Astrocyte (in vitro differentiated cells and primary cell): ENCODE measurements at regions not wholly inside any gene's neighbourhood (a gene's known extent, or its start where the extent isn't known, plus 50 kb on each side); places are given as distances from the start of the nearest gene placed in this dataset.

ENCODE experiments used
- DNase-seq: peaks from one replicate; pipeline ENCODE4 v3.0.0-alpha.2; 2010; ENCODE audit warnings: low read depth
- FAIRE-seq: peaks from 2 replicates; lab custom pipeline; 2011; peaks lifted over from hg19 to GRCh38; lab: Jason Lieb, UNC
- H2AFZ ChIP-seq: 2 replicates; pipeline ENCODE4 v1.6.0; 2012; ENCODE audit warnings: low read depth, low read length, inconsistent platforms
- H3K27ac ChIP-seq: 2 replicates; pipeline ENCODE4 v1.5.1; 2011; ENCODE audit warnings: low read depth, low read length, inconsistent platforms
- H3K27me3 ChIP-seq: 2 replicates; pipeline ENCODE4 v1.6.0; 2011; ENCODE audit warnings: low read length, inconsistent platforms; ENCODE audit not compliant: insufficient read depth
- H3K36me3 ChIP-seq: 2 replicates; pipeline ENCODE4 v1.5.1; 2011; ENCODE audit warnings: low read length, inconsistent platforms; ENCODE audit not compliant: insufficient read depth
- H3K4me1 ChIP-seq: 2 replicates; pipeline ENCODE4 v1.5.1; 2011; ENCODE audit warnings: low read length, inconsistent platforms; ENCODE audit not compliant: insufficient read depth
- H3K4me2 ChIP-seq: 2 replicates; pipeline ENCODE4 v1.6.0; 2012; ENCODE audit warnings: low read length, inconsistent platforms
- H3K4me3 ChIP-seq: 2 replicates; pipeline ENCODE4 v1.5.1; 2011; ENCODE audit warnings: low read depth, mild to moderate bottlenecking, low read length, inconsistent platforms; ENCODE audit not compliant: insufficient read depth
- H3K79me2 ChIP-seq: 2 replicates; pipeline ENCODE4 v1.6.0; 2012; ENCODE audit warnings: mild to moderate bottlenecking, low read length, inconsistent platforms; ENCODE audit not compliant: insufficient read depth
- H3K9ac ChIP-seq: 2 replicates; pipeline ENCODE4 v1.6.0; 2012; ENCODE audit warnings: mild to moderate bottlenecking, low read length, inconsistent platforms
- H3K9me3 ChIP-seq: 2 replicates; pipeline ENCODE4 v1.5.1; 2012; ENCODE audit warnings: low read depth, mild to moderate bottlenecking, low read length, inconsistent platforms; ENCODE audit not compliant: insufficient read depth
- H4K20me1 ChIP-seq: 2 replicates; pipeline ENCODE4 v1.6.0; 2012; ENCODE audit warnings: low read length, inconsistent platforms; ENCODE audit not compliant: insufficient read depth
- H3K27ac Mint-ChIP-seq: one replicate; pipeline ENCODE4 v1.8.0; 2021; ENCODE audit warnings: mild to moderate bottlenecking, mixed read lengths; ENCODE audit not compliant: unreplicated experiment
- H3K27me3 Mint-ChIP-seq: one replicate; pipeline ENCODE4 v1.8.0; 2021; ENCODE audit warnings: low read depth, mixed read lengths; ENCODE audit not compliant: unreplicated experiment
- H3K36me3 Mint-ChIP-seq: one replicate; pipeline ENCODE4 v1.8.0; 2021; ENCODE audit warnings: low read depth, mixed read lengths; ENCODE audit not compliant: unreplicated experiment
- H3K4me1 Mint-ChIP-seq: one replicate; pipeline ENCODE4 v1.8.0; 2021; ENCODE audit warnings: low read depth, mixed read lengths; ENCODE audit not compliant: unreplicated experiment
- H3K4me3 Mint-ChIP-seq: one replicate; pipeline ENCODE4 v1.8.0; 2021; ENCODE audit warnings: mild to moderate bottlenecking, moderate library complexity, mixed read lengths; ENCODE audit not compliant: unreplicated experiment
- H3K9me3 Mint-ChIP-seq: one replicate; pipeline ENCODE4 v1.8.0; 2021; ENCODE audit warnings: mild to moderate bottlenecking, mixed read lengths; ENCODE audit not compliant: unreplicated experiment
- EZH2 ChIP-seq: IDR thresholded peaks from 2 replicates; pipeline ENCODE4 v1.6.1; 2012; ENCODE audit warnings: mild to moderate bottlenecking, low read length, inconsistent platforms; ENCODE audit not compliant: insufficient read depth
- TF ChIP-seq, protein P1 (sequence below): IDR thresholded peaks from 2 replicates; pipeline ENCODE4 v1.5.1; 2011; ENCODE audit warnings: low read depth, mild to moderate bottlenecking, inconsistent platforms, low read length, moderate library complexity; ENCODE audit not compliant: insufficient read depth

DNA sequence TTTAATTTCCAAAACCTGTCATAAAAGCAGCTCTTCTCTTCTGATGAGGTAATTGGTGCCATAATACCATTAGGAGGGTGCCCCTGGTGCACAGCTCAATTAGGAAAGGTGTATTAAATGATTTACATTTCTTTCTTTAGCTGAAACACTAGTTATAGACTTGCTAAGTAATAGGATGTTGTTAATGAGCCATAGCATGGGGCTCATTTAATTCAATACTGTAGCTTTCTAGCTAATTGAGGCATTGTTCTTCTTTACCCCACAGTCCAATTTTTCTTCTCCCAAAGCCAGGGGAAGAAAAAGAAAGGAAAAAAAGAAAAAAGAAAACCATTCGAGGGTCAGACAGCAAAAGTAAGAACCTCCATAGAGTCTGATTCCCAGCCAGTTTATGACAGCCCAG, 164.0 kb upstream of the HES1 start:
- Histone ChIP-seq H3K9ac (no peak overlapping the region), H3K4me1 (peaks cover 47% of the 10 kb centered on the region), H3K36me3 (no peaks in the 10 kb centered on the region), H3K9me3 (no peaks in the 10 kb centered on the region), H3K79me2 (no peaks in the 10 kb centered on the region), H2AFZ (no peak overlapping the region), H3K4me3 (no peak overlapping the region), H3K27me3 (peaks cover 13% of the 10 kb centered on the region), H4K20me1 (peaks cover 2% of the 10 kb centered on the region), H3K27ac (no peak overlapping the region), H3K4me2 (peak overlapping the region; percentile 51)
- H3K4me1 Mint-ChIP-seq, result peaks cover 45% of the 10 kb centered on the region
- FAIRE-seq (no peak), DNase-seq (no peak)
- no peak overlapping the region for H3K27ac Mint-ChIP-seq
- peaks cover 33% of the 10 kb centered on the region for H3K27me3 Mint-ChIP-seq
- H3K9me3 Mint-ChIP-seq, result no peaks in the 10 kb centered on the region
- no peak for TF ChIP-seq EZH2
- TF ChIP-seq, protein P1, sequence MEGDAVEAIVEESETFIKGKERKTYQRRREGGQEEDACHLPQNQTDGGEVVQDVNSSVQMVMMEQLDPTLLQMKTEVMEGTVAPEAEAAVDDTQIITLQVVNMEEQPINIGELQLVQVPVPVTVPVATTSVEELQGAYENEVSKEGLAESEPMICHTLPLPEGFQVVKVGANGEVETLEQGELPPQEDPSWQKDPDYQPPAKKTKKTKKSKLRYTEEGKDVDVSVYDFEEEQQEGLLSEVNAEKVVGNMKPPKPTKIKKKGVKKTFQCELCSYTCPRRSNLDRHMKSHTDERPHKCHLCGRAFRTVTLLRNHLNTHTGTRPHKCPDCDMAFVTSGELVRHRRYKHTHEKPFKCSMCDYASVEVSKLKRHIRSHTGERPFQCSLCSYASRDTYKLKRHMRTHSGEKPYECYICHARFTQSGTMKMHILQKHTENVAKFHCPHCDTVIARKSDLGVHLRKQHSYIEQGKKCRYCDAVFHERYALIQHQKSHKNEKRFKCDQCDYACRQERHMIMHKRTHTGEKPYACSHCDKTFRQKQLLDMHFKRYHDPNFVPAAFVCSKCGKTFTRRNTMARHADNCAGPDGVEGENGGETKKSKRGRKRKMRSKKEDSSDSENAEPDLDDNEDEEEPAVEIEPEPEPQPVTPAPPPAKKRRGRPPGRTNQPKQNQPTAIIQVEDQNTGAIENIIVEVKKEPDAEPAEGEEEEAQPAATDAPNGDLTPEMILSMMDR, result no peak
- no peak overlapping the region for H3K4me3 Mint-ChIP-seq
- no peaks in the 10 kb centered on the region for H3K36me3 Mint-ChIP-seq

DNA sequence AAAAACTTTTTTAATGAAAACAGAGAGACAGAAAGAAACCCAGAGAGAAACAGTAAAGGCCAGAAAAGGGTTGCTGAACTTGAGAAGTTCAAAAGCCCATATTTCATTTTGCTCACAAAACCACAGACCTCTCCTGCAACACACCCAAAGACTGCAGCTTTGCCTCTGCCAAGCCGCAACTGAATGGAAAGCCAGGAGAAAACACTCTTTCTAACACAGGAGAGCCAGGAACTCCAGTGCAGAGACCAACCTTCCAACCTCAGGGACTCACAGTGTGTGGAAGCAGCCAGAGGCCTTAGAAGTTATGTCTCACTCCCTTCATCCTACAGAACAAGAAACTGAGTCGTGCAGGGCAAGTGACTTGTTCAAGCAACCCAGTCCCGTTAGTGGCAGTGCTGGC, 163.1 kb upstream of the HES1 start:
- Histone ChIP-seq H3K79me2 (no peaks in the 10 kb centered on the region), H2AFZ (no peak overlapping the region), H4K20me1 (peaks cover 2% of the 10 kb centered on the region), H3K27ac (no peak overlapping the region), H3K27me3 (peaks cover 20% of the 10 kb centered on the region), H3K9me3 (no peaks in the 10 kb centered on the region), H3K9ac (no peak overlapping the region), H3K36me3 (no peaks in the 10 kb centered on the region), H3K4me3 (no peak overlapping the region), H3K4me2 (peak overlapping the region; percentile 14), H3K4me1 (peaks cover 51% of the 10 kb centered on the region)
- Mint-ChIP-seq H3K36me3 (no peaks in the 10 kb centered on the region), H3K4me1 (peaks cover 45% of the 10 kb centered on the region), H3K27ac (no peak overlapping the region), H3K4me3 (no peak overlapping the region), H3K9me3 (no peaks in the 10 kb centered on the region), H3K27me3 (peaks cover 41% of the 10 kb centered on the region)
- peak; percentile 97 for DNase-seq
- TF ChIP-seq, protein P1, result no peak
- TF ChIP-seq EZH2, result no peak
- FAIRE-seq, result no peak

DNA sequence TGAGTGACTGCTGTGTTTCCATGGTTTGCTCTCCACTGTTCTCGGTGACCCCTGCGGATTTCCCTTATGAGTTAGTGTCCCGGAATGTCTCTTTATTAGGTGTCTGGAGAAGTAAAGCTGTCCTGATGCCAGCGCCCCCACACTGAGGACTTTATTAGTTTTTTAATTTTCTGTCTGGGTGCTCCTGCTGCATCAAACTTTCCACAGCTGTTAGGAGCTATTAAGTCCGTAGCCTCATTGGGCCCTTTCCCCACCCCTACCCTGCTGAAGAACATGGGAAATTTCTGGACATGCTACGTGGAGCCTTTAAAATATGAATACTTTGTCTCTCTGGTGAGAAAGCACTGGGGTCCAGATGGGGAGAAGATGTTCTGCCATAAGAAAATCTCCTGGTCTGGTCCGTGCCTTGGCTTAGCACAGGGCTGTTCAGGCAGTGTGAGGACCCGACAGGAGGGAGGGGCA, 161.7 kb upstream of the HES1 start:
- H3K4me3 Mint-ChIP-seq, result no peak overlapping the region
- H3K36me3 Mint-ChIP-seq, result no peaks in the 10 kb centered on the region
- peaks cover 50% of the 10 kb centered on the region for H3K27me3 Mint-ChIP-seq
- H4K20me1 ChIP-seq, result peaks cover 2% of the 10 kb centered on the region
- TF ChIP-seq, protein P1, result no peak
- no peak for TF ChIP-seq EZH2
- H3K4me1 Mint-ChIP-seq, result peaks cover 45% of the 10 kb centered on the region
- FAIRE-seq, result no peak
- peak overlapping the region; percentile 69 for H3K9ac ChIP-seq
- peak overlapping the region; percentile 40 for H3K4me3 ChIP-seq
- DNase-seq, result peak; percentile 97
- H3K9me3 Mint-ChIP-seq, result peaks cover 2% of the 10 kb centered on the region
- no peaks in the 10 kb centered on the region for H3K36me3 ChIP-seq
- no peak overlapping the region for H2AFZ ChIP-seq
- no peaks in the 10 kb centered on the region for H3K79me2 ChIP-seq
- H3K27ac Mint-ChIP-seq, result peak overlapping the region; percentile 72
- H3K9me3 ChIP-seq, result no peaks in the 10 kb centered on the region
- peak overlapping the region; percentile 81 for H3K4me2 ChIP-seq
- H3K27ac ChIP-seq, result peak overlapping the region; percentile 67
- peaks cover 30% of the 10 kb centered on the region for H3K27me3 ChIP-seq
- H3K4me1 ChIP-seq, result peaks cover 51% of the 10 kb centered on the region
